GM18870 (cell line): ENCODE measurements at regions not wholly inside any gene's neighbourhood (a gene's known extent, or its start where the extent isn't known, plus 50 kb on each side); places are given as distances from the start of the nearest gene placed in this dataset.

Experiments used
- ATAC-seq: cut with Tn5 transposase; IDR thresholded peaks from one replicate; pipeline ENCODE4 v1.9.1; 2021; ENCODE audit warnings: moderate library complexity; ENCODE audit not compliant: unreplicated experiment

DNA sequence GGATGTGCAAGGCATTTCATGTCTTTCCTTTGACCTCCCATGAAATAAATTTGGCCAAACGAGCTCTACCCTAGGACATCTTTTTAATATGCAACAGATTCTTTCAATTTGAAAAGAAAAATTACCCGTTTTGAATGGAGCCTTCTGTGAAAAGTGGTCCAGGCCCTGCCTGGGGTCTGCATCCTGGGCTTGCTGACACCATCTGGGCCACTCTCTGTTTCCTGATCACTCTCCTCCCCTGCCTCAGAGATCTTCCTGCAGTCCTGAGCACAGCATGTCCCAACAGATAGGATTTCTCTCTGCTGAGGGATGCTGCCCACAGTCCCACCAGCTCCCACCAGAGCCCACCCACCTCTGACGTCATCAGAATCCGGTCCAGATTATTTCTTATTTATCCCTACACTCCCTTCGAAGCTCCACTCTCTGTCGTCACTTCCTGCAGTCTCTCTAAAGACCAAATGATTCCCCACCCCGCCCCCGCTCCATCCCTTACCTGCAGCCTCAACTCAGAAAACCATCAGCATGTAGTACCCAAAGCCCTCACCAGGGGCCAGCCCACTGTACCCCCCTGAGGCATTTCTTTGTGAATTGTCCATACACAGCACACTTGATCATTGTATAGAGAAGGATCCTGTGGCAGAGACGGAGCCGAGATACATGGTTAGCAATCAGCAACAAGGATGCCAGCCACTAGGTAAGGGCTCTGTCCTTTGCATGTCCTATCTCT lies 192.1 kb upstream of the MGMT start:
- no peak for ATAC-seq

DNA sequence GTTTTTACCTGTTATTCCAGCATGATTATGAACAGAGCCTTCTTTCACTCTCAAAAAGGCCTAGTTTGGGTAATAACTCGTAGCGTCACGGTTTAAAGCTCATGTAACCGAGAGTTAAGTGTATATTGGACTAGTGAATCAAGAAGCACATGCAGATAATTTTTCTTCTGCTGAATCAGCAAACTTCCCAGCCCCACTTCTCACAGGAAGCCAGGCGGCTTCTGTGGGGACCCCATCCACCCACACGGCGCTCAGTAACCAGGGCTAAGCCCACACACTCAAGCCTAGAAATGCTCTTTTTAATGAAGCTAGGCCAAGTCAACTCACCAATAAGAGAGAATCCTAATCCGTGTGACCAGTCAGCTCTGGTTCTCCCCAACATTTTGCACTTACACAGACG lies 191.2 kb upstream of the MGMT start:
- ATAC-seq, result no peak

DNA sequence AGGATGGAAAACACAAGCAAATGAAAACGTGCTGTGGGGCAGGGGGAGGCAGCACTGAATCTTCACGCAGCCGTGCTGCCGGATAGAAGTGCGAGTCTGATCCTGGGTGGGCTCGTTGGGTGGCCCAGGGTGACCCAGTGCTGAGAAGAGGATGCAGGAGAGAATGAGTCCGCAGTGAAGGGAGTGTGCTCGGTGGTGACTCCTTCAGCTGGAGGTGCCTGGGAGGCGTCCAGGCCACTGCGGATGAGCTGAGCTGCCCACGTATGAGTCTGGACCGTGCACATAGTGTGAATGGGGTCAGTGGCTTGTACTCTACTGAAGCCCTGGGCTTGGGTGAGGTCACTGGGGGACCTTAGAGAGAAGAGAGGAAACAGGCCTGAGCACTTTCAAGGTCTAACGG lies 190.0 kb upstream of the MGMT start:
- no peak for ATAC-seq

DNA sequence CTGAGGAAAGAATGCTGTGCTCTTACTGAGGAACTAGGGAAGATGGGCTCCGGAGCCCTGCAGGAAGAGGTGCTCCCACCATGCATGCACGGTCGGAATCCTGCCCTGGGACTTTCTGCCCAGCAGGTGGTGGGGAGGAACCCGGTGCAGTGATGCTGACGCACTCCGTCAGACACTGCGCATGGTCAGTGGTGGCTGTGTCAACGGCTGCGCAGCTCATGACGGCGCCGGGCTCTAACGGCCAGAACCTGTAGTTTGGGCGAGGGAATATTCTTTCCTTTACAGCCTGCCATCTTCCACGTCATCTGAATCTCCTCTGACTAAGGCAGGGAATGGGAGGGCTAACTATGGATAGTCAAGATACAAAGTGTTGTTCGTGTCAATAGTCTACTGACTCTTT lies 189.2 kb upstream of the MGMT start:
- ATAC-seq, result no peak

DNA sequence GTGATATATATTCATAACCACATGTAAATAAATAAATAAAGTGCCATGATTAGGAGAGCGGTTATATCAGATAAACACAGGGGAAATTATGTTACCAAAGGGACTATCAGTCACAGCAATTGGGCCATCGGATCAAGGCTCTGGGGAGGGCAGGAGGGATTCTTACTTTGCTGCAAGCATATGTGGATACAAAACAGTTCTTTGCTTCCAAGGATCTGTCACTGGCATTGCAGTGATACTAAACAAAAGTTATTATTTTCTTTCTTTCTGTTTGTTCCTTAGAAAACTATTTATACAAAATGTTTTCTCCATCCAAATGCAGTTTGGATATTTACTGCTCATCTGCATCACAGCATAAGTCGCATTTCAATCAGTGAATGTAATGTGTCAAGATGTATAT lies 188.4 kb upstream of the MGMT start:
- no peak for ATAC-seq

DNA sequence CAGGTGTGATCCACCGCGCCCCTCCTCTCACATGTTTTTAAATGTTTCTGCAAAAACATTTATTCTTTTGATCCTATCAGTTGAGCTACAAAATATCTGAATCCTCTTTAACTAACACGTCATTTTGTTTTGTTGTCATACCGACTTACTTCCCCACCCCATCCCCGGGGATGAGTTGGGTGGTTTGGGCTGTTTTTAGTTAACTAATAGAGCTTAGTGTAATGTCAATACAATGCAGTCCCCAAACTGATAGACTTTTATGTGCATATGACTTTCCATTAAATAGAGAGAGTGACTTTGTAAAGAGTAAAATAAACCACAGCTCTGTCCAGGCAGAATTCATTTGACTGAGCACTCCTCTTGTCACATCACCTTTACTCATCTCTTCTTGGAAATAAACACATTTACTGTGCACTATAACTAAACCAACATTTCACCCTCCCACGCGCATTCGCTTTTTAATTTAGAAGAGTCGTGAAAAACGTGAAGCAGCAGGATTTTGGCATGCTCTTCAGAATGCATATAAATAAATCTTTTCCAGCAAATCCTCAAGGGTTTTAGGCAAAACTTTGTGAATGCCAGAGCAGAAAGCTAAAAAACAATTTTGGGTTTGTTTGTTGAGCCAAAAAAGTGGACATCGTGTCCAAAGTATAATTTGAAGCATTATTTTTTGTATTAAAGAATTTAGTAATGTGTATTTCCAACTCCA lies 187.4 kb upstream of the MGMT start:
- ATAC-seq, result no peak

DNA sequence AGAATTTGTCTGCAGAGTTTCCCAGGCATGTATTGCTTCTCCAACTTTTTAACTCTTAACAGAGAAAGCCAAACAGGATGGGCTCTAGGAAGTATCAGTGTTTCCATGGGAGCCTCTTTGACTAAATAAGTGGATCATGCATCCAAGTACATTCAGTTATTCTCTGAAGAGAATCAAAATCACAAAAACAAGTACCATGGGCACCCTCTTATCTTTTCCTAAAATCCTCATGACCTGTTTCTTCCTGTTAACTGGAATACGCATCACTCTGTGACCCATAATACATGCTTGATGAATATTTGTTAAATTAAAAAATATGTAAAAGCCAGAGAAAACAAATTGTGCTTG lies 186.9 kb upstream of the MGMT start:
- ATAC-seq, result no peak

DNA sequence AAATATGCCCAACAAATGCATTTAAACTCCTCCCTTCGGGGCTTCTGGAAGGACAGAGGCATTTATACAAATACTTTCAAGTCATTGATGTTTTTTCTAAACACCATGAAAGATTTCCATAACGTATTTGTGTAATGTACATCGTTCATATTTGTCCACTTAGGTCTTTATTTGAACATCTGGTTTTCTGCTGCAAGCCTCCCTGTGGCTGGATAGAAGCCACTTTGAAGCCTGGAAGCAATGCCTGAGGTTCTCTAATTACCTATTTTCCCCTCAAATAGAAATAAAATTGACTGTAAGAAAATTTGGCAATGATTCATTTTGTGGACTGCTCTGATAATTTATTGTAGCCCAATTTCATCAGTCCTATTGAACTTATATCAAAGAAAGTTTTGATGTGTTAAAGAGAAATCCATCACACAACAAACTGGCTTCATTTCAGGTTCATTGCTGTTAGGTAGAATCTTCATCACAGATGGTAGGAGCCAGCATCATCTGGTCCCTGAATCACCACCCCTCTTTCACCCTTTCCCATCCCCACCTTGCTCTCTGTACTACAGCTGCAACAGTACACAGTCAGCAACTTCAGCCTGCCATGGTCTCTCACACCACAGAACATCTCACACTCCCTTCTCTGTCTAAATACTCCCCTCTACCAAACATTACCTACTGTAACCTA lies 186.0 kb upstream of the MGMT start:
- ATAC-seq, result no peak

DNA sequence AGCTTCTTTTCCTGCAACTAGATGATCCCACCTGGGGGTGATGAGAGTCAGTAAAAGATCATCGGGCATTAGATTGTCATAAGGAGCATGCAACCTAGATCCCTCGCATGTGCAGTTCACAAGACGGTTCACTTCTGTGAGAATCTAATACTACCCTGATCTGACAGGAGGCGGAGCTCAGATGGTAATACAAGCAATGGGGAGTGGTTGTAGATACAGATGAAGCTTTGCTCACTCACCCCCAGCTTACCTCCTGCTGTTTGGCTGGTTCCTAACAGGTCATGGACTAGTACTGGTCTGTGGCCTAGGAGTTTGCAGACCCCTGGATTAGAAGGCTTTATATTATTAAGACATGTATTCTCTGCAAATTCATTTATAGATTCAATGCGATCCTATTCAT lies 181.6 kb upstream of the MGMT start:
- no peak for ATAC-seq

DNA sequence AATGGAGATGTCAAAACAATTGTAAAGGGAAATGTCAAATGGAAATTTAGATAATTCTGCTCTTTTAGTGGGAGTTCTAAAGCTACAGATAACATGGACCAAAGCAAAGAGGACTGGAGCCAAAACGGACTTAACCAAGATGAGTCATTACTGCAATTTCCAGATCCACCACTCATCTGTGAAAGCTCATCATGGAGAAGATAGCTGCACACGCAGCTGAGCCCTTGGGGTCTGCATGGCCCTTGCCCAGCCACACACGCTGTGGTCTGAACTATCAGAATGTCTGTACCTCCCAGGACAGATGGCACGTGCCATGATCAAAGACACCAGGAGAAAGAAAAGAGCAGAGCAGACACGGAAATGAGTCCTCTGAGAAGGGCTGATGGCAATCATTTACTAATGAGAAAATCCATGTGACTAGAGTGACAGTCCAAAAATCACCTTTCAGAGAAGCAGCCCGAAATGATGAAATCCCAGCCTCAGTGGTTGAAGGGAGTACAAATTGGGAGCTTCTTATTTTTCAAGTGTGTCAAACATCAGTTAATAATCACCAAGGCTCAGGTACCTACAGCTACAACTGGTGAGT lies 177.9 kb upstream of the MGMT start:
- ATAC-seq, result no peak

DNA sequence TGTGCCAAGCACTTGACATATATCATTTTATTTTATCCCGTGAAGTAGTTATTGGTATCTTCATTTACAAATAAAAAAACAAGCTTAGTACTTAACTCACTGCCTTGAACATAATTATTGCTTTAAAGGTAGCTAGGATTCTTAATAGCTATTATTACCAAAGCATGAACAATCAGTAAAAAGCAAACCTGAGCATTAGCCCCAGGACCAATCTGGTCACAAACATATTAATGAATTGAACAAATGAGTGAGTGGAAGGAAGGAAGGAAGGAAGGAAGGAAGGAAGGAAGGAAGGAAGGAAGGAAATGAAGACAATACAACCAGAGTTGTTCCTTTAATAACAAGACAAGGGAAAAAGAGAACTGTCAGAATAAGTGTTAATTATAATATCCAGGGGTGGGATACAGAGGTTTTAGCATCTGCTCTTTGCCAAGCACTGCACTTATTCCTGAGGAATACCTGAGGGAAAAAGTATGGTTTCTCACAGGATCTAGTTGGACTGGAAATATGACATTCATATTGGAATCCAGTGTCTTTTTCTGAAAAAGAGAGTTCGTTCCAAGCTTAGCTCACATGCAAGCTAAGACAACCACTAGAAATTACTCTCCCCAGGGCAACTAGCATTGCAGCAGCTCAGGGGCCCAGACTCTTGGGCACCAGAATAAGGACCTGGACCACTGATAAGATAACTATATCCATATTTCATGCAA lies 172.9 kb upstream of the MGMT start:
- ATAC-seq, result no peak

DNA sequence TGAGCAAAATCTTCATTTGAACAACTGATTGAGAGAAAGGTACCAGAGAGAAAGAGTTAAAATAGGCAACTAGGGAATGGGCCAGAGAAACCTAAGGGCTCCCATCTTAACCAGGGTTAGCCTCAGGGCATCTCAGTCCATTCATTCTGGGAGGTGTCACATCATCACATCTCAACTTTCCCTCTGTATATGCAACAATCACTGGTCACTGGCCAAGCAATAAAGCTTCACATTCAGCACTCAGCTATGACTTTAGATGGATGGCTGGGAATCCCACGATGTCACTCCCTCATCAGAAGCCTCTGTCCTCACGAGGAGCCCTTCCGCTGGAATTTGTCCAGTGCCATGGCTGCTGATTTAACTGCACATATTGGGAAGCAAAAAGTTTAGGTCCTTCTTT lies 172.1 kb upstream of the MGMT start:
- ATAC-seq, result no peak

DNA sequence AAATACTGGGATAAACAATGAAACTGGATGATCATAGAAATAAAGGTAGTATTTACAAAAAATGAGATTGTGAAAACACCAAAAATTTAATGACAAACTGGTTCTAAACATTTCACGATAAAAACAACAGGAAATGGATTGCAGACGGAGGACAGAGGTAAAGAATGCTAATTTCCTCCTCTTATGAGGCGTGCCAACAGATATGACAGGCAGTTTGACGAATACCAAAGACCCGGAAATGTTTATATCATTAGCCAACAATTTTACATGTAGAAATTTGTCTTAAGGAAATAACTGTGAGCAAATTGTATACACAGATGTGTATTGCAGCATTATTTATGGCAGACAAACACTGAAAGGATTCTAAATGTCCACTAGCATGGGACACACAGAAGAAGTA lies 162.0 kb upstream of the MGMT start:
- no peak for ATAC-seq

DNA sequence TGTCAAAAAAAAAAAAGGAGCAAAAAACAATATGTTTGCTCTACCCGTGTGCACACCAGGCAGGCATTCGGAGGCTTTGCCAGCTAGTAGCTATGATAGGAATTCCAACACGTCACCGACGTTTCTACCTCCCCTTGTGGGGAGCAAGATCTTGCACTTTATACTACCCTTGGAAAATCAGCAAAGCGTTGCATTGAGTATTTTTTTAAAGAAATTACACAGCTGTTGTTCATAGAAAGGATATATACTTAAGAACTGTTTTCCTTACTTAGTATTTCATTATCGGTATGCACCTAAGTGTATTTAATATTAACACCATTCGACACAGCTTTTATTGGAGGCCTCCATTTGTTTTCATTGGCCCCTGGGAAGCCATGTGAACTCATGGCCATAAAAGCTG lies 159.9 kb upstream of the MGMT start:
- no peak for ATAC-seq

DNA sequence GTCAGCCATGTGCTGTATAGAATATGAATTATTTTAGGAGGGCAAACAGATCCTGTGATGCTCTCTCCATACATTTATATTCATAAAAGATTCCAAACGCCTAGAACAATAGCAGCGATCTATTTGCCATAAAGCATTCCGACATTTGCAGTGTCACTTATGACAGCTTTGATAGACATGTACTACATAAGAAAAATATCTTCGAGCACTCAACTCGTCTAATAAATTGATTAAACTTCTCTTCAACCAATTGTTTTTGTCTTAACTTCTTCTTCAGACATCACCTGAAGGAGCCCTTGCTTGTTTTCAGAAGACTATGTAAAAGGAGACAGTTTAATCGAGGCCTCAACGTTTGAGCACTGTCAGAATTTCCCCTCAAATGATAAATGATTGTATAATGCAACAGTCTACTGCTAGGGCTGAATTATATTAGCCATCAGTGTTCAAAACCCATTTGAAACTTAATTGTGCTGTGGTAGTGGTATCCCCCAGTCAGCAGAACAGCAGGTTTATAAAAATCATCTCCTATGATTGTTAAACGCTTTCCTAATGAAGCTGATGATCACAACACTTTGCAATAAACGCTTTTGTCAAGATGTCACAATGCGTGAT lies 158.0 kb upstream of the MGMT start:
- ATAC-seq, result no peak

DNA sequence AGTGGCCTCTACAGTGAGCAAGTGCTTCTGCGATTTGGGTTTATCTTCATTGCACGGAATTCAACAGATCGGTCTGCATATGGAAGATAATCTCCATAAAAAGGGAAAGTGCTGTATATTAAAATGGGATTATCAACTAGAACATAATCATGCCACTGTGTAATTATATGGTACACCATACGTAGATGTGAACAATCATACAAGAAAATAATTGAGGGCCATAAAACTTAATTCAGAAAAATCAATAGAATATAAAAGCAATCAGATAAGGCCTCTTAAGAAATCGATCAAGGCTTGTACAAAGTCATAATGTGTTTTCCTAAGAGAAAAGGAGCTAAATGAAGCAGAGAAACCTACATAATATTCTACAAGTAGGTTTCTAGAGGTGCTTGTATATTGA lies 157.5 kb upstream of the MGMT start:
- ATAC-seq, result no peak

DNA sequence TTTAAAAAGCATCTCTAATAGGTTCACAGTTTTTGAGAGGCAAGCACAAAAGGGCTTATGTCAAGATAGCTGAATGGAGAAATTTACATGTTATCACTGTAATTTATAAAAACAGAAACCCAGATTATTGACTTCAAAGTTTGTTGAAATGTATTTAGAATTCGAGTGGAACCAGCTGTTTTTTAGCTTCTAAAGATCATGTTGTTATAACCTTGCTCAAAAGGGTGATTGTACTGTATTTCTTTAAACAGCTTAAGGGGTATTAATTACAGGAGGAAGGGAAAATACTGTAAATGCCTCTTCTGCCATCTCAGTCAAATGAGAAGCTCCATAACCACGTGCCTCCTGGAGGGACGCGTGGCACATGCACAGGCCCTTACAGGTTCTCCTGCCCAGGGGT lies 156.2 kb upstream of the MGMT start:
- no peak for ATAC-seq

DNA sequence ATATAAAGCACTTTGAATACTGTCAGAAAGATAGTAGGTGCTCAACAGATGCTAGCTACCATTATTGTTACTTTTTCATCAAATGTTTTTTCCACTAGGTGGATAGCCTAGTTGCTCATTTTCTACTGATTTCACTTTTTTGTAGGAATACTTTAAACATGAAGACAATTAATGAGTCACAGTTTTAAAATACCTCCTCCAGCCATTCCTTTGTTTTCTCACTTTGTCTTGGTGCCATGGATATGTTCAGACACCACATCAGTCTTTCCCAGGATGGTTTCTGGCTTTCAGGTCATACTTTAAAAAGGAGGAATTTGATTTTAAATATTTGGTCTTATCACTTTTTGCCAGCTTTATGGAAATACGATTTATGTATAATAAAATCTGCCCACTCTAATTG lies 147.1 kb upstream of the MGMT start:
- ATAC-seq, result no peak

DNA sequence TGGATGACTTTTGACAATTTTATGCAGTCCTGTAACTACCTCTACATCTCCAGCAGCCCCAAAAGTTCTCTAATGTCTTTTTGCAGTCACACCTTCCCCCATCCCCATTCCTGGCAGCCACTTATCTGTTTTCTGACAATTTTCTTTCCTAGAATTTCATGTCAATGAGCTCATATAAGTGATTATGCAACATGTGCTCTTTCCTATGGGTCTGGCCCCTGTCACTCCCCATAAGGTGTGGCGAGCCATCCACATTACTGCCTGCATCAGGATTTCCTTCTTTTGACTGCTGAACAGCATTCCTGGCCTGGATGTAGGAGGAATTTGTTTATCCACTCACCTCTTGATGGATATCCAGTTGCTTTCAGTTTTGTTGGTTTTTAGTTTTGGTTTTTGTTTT lies 146.7 kb upstream of the MGMT start:
- no peak for ATAC-seq

DNA sequence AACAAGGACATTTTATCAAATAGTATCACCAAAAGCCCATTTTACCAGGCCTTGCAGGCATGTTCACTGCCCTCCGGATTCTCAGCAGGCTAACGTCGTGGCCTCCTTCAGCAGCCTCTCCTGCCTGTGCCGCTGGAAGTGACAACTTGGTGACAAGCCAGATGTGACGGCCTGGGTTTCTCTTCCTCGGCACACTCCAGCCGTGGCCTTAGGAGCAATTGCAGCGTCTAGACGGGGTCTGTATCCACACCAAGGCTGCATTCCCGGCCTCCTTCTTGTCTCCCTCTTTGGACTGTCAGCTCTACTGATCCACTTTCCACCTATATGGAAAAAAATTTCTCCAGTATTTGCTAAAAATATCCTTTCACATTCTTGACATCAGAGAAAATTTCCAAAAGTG lies 145.3 kb upstream of the MGMT start:
- ATAC-seq, result no peak
